ENCODE measurements at regions not wholly inside any gene's neighbourhood (a gene's known extent, or its start where the extent isn't known, plus 50 kb on each side); places are given as distances from the start of the nearest gene placed in this dataset.

DNA sequence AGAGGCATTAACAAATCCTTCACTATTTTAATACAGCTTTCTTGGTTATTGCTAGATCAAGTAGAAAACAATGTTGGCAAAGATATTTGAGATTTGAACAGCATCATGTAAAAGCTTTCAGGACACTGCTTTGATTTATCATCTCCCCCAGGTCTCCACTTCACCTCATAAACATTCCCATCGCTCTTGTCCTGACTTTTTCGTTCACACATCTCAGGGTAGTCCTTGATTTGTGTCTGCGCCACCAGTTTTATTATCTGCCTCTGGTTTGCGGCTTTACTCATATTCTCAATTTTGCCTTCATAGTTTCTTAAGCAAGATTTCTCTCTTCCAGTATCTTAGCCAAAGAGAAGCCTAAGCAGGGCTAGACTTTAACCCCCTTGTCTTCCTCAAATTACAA, 63.5 kb upstream of the ROR1 start:
- Histone ChIP-seq H3K27ac (no peak overlapping the region), H3K4me3 (no peak overlapping the region)

DNA sequence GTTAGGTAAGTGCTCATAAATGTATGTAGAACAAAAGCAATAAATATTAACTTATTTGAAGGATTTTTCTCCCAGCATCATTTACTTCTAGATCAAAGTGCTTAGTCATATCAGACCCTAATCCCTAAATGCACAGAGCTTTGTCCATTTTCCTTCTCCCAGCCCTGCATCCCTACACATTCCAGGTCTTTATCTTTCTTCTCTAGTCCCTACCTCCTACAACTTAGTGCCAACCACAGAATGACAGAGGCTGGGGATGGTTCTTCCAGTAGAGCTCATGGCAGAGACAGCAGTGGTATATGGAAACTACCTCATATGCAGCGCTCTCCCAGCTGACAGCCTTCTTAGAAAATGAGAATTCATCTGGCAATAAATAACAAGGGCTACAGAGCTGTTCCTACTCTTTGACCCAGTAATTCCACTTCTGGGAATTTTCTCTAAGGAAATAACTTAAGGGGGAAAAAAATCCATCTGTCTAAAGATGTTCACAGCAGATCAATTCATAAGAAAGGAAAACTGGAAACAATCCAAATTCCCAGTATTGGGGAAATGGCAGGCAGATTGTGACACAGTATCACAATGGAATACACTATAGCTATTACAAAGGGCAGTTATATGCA, 62.9 kb upstream of the ROR1 start:
- Histone ChIP-seq H3K27ac (no peak overlapping the region), H3K4me3 (no peak overlapping the region)

DNA sequence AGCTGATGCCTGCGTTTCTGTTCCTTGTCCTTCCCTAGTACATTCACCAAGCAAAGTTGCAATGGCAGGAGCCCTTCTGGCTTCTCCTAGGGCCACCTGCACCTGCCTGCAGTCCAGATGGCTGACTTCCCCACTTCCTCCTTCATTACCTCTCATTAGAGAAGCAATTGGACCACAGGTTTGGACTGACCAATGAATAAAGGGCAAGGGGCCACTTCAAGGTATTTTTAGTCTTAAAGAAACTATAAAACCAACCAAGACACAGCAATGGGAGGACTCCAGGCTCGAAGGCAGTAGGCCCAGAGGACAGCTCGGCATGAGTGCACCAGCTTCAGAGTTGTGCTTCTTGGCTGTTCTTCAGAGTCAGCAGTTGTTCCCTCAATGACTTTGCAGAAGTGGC, 60.8 kb upstream of the ROR1 start:
- no peak overlapping the region for H3K27ac ChIP-seq
- H3K4me3 ChIP-seq, result no peak overlapping the region

DNA sequence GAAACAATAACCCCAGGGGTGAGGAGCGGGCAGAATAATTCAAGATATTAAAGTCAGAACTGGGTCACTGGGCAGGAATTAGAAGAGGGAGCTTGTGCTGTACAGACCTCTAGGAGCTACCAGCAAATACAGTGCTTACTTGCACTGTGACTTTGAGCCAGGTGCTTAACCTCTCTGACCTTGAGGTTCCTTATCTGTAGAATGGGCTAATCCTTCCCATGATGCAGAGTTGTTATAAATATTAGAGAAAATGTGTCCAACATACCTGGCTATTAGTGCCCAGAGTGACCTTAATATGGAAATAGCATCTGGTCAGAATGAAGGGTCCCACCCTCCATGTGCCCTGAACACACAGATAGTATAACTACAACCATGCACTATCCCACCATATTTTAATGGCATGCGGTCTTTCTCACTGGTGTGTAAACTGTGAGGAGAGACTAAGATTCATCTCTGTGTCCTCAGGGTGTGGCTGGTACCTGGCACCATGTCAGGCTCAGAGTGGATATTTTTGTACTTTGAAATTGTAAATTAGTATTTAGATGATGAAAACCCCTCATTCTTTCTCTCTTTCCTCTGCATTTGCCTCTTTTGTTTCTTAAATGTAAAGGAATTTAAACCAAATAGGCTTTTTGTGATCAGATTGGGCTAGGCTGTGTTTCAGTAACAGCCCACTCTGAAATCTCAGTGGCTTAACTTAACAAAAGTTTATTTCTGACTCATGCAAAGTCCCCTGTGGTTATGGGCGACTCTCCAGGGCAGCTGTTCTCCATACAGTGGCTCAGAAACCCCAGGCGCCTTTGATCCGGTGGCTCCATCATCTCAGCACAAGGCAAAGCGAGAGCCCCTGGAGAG, 60.0 kb upstream of the ROR1 start:
- Histone ChIP-seq H3K4me3 (no peak overlapping the region), H3K27ac (peak overlapping the region in 1 of 21 experiments; percentile 22)

DNA sequence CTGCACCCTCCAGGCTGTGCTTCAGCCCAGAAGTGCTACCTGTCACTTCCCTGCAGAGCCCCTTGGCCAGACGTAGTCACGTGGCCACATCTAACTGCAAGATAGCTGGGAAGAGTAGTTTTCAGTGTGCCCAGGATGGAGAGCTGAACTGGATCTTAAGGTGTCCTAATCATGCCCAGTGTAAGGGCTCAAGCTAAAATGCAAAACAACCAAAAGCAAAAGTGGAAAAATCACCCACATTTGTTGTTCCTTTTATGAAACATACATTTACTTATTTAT, 59.4 kb upstream of the ROR1 start:
- Histone ChIP-seq H3K27ac (peak overlapping the region in 1 of 21 experiments; percentile 1), H3K4me3 (no peak overlapping the region)

DNA sequence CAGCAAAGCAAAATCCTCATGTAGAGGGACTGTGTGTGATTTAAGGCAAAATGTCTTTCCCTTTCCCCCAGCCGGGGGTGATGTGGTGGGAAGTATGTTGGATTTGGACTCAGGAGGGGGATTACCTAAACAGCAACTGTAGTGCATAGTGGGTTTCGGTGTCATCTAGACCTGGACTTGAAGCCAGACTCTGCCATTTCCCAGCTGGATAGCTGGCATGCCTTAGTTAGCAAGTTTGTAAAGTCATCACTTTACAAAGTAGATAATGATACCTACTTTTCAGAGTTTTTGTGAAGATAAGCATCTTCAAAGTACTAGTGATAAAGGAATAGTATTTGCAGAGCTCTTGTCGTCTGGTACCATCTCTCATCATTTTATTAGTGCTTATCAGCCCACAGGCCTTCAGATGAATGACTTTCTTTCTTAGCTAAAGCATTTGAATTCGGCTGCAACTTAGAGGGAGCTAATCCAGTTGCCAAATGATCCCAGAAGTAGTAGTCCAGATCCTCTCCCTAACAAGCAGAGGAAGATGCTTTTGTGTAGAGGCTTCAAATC, 56.2 kb upstream of the ROR1 start:
- no peak overlapping the region for H3K4me3 ChIP-seq
- no peak overlapping the region for H3K27ac ChIP-seq

DNA sequence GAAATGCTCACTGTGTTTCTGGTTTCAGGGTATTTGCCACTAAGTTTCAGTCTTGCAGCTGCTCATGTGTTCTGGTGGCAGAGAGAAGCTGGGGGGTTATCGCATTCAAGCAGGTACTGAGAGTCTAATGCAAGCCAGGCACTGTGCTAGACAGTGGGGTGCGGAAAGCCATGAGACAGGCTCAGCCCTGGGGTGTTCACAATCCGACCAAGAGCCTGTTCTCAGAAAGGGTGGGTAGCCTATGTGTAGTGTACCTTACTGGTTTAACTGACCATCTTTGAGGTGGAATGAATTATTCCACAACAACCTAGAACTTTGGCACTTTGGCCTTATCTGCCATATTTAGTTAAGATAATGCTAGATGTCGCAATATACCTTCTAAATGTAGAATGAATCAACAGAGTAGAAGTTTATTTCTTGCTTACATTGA, 55.3 kb upstream of the ROR1 start:
- Histone ChIP-seq H3K4me3 (no peak overlapping the region), H3K27ac (no peak overlapping the region)

DNA sequence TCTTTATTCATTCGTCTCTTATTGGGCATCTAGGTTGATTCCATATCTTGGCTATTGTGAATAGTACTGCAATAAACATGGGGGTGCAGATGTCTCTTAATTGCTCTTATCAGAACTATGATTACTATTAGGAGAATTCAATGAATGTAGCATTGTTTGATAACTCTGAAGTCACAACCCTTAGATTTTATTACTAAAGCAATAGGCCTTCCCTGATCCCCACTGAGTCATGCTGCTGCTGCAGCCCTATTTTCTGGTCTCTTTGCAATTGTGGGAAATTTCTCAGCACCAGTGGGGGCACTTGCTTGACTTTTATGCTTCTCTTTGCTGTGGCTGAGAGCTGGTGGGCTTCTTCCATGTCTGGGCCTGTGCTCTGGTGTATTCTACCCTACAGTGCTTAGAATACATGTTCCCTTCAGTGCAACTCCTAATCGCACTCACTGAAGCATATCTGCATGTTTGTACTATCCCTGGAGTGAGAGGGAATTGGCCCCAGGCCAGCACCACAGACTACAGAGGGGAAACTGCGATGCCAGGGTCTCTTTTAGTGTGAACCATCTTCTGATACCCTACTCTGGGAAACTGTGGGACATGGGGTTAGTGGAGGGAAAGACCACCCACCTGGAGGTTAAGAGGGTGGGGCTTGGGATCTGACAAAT, 52.2 kb upstream of the ROR1 start:
- H3K4me3 ChIP-seq, result no peak overlapping the region
- no peak overlapping the region for H3K27ac ChIP-seq

DNA sequence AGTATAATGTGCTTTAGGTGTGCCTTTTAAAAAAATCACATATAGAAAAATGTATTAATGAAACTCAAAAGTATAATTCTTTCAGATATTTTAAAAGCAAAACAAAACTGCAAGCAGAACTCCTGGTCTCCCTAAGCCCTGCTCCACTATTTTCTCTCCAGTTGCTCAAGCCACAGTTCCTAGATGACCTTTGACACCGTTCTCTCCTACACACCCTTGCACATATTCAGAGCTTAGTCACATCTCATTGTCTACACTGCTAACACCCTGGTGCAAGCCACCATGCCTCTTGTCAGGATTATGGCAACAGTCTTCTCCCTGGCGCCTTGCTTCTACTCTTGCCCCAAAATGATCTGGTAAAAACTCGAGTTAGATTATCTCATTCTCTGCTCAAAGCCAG, 50.2 kb upstream of the ROR1 start:
- H3K4me3 ChIP-seq, result no peak overlapping the region
- H3K27ac ChIP-seq, result no peak overlapping the region

Measured in skin epidermis (tissue), 12 donors.